NCI-H1417 (cell line): ENCODE measurements at regions not wholly inside any gene's neighbourhood (a gene's known extent, or its start where the extent isn't known, plus 50 kb on each side); places are given as distances from the start of the nearest gene placed in this dataset.
"Not testable (repeated sequence)": the region's sequence is repeated elsewhere in the genome, so short reads cannot be mapped to it uniquely, and the experiment has no call there.

Experiments
- DNase-seq, 3 experiments: peaks; one replicate each; lab custom pipeline; 2025; lab: John Stamatoyannopoulos, UW

DNA sequence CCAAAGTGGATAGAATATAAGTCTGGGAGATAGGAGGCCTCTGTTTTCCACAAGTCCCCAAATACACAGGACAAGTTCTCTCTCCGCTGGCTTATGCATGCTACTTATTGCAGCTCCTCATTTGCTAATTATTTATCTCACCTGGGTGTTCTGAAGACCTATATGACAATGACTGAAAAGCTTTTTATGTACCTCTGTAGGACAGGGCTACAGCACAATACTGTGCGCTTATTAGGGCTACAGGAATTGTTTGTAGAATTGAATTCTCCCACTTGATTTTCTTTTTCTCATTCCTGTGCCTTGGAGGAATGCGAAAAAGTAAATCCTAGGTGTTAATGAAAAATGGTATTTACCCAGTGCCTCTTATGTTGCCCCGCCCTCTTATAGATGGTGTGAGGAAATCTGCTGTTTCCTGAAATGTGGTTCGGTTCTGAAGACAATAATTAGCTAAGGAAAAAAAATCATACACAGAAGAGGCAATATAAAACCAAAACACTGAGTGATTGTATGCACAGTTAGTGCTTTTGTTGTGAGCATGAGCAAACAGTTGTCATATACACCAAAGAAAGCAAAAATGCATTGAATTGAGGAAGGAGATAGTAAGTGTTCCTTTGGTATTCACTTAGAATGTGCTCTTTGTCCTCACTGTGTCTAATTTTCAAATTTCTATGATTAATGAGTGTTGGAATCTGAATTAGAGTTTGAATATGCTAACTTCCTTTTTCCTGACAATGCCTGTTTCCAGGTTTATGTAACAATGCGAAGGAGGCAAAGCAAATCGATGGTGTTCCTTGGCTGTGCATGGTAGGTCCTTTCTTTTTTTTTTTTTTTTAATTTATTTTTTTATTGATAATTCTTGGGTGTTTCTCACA lies 78.7 kb upstream of the PNPT1 start:
- DNase-seq = peak in 1 of 3 experiments; percentile 50

DNA sequence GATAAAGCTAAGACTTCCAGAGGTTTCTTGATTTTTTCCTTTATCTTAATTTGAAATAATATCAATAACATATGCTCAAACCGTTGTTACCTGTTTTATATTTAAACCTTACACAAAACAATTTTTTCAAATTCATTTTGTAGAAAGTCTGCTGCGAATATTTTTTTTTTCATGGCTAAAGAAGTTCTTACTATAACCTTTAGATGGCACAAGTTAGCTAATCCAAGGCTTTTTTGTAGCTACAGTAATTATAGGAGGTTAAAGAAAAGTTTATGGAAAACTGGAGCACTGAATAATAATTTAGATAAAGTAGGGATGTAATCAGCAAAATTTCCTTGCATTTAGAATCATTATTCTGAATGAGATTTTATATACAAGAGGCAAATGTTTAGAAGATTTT lies 78.0 kb upstream of the PNPT1 start:
- peak in 2 of 3 experiments; percentile 48 to 75 for DNase-seq

DNA sequence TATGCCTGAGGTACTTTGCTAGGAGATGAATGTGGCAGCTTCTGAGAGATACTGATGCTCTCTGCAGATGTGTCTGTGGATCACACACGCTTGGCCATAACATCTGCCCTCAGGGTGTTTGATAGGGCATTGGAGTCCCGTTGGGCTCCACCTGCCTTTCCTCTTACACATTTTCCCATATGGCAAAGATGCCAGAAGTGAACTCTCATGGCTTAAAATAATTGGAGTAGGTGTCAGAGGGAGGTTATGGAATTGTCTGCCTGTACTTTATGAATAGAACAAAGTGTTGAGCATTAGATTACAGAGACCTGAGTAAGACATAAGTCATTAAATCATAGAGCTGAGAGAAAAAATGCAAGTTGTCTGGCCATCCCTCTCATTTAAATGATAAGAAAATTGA lies 75.3 kb upstream of the PNPT1 start:
- DNase-seq = peak in 1 of 3 experiments; percentile 32

DNA sequence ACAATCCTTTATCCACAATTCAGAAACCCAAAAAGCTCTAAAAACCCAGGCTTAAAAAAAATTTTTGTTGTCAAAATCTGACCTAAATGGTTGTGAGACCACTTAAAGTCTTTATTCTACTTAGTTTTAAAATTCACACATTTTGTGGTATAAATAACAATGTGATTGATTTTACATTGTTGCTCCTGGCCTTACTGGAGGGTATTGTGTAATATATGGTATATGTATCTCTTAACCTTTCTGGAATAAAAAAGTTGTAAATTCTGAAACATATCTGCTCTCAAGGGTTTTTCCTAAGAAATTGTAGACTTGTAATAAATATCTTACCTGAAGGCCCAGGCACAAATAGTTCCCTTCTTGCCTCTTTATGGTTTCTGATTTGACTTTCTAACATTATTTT lies 73.3 kb upstream of the PNPT1 start:
- no peak for DNase-seq

DNA sequence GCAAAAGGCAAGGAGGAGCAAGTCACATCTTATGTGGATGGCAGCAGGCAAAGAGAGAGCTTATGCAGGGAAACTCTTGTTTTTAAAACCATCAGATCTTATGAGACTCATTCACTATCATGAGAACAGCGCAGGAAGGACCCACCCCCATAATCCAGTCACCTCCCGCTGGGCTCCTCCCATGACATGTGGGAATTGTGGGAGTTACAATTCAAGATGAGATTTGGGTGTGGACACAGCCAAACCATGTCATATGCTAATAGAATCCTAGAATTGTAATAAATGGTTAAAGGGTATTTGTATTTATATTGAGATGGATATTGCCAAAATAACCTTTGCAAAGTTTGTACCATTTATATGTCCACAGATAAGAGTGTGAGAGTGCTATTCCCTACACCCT lies 72.1 kb upstream of the PNPT1 start:
- DNase-seq = not testable (repeated sequence)

DNA sequence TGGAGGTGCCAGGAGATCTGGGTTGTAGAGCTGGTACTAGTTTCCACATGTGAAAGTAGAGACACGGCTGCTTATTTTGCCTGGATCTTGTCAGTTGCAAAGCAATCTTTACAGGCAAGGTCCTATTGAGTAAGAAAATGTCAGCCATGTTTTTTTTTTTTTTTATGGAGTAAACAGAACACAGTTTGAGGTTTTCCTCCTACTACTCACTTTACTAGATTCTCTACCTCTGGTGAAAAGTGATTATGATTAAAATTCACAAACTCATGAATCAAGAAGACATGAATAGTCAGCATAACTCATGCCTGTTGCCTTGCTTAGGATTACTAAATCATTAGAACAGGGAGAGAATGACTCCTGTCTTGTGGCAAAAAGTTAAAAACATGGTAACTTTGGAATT lies 70.1 kb upstream of the PNPT1 start:
- DNase-seq = no peak

DNA sequence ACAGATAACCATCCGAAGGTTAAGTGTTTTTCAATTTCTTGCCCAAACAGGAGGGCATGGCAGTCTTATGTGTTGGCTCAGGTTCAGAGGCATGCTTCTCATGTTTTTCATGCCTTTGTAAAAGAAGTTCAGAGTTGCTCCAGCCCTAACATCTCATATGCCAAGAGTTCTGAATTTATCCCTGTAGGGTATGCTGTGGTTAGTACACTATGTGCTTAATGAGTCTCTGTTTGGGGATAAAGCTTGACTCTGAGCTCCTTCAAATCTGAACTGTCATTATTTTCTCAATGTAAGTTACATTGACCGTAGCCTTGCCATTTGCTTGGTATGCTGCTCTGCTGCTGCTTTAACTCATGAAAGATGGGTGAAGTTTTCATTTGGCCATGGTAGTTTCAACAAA lies 67.9 kb upstream of the PNPT1 start:
- no peak for DNase-seq

DNA sequence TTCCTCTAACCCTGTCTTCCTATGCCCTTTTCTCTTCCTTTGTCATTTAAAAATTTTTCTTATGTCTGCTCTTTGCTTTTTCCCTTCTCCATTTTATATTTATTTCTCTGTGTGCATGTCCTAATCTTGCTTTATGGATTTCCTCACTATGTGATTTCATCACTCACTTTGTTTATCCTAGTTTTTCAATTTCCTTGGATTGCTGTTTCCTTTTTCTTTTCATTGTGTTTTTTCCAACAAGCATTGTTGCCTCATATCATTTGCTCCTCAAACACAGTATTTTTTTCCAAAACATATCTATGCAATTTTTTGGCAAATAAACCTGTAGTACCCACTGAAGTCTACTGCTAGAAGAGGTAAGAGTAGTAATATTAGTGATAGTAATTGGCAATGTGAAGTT lies 67.4 kb upstream of the PNPT1 start:
- DNase-seq = no peak

DNA sequence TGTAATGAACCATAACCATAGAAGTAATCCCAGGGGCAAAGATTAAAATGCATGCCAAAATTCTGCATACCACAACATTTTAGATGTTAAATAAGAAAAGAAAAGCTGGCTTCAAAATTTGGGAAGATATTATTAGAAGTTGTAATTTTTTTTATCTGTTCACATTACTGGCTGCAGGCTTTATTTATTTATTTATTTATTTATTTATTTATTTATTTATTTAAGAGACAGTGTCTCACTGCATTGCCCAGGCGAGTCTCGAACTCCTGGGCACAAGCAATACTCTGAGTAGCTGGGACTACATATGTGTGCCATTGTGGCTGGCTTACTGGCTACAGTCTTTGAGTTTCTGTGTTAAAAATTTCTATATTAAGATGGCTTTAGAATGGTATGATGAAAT lies 66.5 kb upstream of the PNPT1 start:
- no peak for DNase-seq

DNA sequence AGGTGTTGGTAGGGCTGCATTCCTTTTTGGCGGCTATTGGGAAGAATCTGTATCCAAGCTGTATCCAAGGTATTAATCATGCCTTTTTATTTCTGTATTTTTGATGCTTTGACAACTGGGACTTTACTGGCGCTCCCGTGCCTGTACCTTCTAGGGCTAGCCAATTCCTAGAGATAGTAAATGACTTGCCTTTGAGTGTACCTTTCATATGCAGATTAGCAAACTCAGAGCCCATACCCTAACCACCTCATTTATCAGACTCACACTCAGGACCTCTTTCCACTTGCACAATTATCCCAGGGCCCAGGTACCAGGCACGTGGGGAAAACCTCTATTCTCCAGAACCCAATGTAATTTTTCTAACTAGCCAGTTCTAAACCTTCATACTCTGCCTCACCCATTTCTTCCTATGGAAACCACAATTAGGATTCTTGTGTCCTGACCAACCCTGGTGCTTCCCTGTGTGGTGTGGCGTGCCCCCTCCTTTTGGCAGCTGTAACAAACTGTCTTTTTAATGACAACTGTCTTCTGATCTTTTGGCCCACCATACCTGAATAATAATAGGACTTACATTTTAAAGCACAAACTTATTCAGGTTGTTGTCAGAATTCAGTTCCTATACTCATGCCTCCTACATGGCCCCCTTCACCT lies 65.8 kb upstream of the PNPT1 start:
- no peak for DNase-seq

DNA sequence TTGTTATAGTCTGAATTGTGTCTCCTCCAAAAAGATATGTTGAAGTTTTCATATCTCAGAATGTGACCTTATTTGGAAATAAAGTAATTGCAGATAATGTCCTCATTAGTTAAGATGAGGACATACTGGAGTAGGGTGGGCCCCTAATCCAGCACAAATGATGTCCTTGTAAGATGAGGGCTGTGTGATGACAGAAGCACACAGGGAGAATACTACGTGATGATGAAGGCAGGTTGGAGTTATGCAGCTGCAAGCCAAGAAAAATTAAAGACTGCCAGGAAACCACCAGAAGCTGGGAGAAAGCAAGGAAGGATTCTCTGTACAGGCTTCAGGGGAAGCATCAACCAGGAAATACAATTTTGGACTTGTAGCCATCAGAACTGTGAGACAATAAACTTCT lies 58.3 kb upstream of the PNPT1 start:
- DNase-seq = no peak

DNA sequence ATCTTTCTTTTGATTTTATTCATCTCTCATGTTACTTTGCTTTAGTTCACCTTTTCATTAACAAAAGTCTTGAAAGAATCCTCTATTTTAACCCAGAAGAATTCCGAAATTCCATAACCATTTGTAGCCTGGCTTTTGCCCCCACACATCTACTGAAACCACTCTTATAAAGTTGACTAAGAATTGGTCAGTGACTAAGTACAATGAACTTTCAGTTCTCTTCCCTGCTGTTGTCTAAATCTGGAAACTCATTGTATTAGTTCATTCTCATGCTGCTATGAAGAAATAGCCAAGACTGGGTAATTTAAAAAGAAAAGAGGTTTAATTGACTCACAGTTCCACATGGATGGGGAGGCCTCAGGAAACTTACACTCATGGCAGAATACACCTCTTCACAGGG lies 49.9 kb upstream of the PNPT1 start:
- no peak for DNase-seq
